ENCODE measurements at regions not wholly inside any gene's neighbourhood (a gene's known extent, or its start where the extent isn't known, plus 50 kb on each side); places are given as distances from the start of the nearest gene placed in this dataset.

GRCh38 chr3:76685858-76686257, 354.0 kb upstream of the ROBO2 start:
- TF ChIP-seq EZH2 (IDR thresholded peaks at IDR 0.05; ENCODE audit: borderline replicate concordance, low read depth, low read length, severe bottlenecking) = no peak
- TF ChIP-seq, protein P1, sequence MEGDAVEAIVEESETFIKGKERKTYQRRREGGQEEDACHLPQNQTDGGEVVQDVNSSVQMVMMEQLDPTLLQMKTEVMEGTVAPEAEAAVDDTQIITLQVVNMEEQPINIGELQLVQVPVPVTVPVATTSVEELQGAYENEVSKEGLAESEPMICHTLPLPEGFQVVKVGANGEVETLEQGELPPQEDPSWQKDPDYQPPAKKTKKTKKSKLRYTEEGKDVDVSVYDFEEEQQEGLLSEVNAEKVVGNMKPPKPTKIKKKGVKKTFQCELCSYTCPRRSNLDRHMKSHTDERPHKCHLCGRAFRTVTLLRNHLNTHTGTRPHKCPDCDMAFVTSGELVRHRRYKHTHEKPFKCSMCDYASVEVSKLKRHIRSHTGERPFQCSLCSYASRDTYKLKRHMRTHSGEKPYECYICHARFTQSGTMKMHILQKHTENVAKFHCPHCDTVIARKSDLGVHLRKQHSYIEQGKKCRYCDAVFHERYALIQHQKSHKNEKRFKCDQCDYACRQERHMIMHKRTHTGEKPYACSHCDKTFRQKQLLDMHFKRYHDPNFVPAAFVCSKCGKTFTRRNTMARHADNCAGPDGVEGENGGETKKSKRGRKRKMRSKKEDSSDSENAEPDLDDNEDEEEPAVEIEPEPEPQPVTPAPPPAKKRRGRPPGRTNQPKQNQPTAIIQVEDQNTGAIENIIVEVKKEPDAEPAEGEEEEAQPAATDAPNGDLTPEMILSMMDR (IDR thresholded peaks at IDR 0.05; ENCODE audit: borderline replicate concordance, extremely low read depth, low read length, poor library complexity, severe bottlenecking) = no peak

Data from DND-41 (cell line).